Mesothelial cell of epicardium (in vitro differentiated cells): ENCODE measurements at regions not wholly inside any gene's neighbourhood (a gene's known extent, or its start where the extent isn't known, plus 50 kb on each side); places are given as distances from the start of the nearest gene placed in this dataset.

ENCODE experiments used
- DNase-seq, 2 experiments: peaks; one replicate each; pipeline ENCODE4 v3.0.0; 2021; ENCODE audit warnings: low spot score in 2 of 2; ENCODE audit not compliant: unreplicated experiment in 2 of 2
- H3K27ac Mint-ChIP-seq: 2 replicates; pipeline ENCODE4 v1.8.0; 2021; ENCODE audit warnings: mixed read lengths
- H3K27me3 Mint-ChIP-seq: 2 replicates; pipeline ENCODE4 v1.8.0; 2021; ENCODE audit warnings: low read depth, mixed read lengths
- H3K36me3 Mint-ChIP-seq: 2 replicates; pipeline ENCODE4 v1.8.0; 2021; ENCODE audit warnings: mixed read lengths
- H3K4me1 Mint-ChIP-seq: 2 replicates; pipeline ENCODE4 v1.8.0; 2021; ENCODE audit warnings: mixed read lengths
- H3K4me3 Mint-ChIP-seq: 2 replicates; pipeline ENCODE4 v1.8.0; 2021; ENCODE audit warnings: mild to moderate bottlenecking, moderate library complexity, mixed read lengths
- H3K9me3 Mint-ChIP-seq: 2 replicates; pipeline ENCODE4 v1.8.0; 2021; ENCODE audit warnings: mixed read lengths
- TF ChIP-seq, protein P1 (sequence below): fragments of 200-600 bp; sonication (generic); IDR thresholded peaks from one replicate; pipeline ENCODE4 v1.5.0; 2021; ENCODE audit warnings: antibody characterized with exemption; ENCODE audit not compliant: unreplicated experiment

DNA sequence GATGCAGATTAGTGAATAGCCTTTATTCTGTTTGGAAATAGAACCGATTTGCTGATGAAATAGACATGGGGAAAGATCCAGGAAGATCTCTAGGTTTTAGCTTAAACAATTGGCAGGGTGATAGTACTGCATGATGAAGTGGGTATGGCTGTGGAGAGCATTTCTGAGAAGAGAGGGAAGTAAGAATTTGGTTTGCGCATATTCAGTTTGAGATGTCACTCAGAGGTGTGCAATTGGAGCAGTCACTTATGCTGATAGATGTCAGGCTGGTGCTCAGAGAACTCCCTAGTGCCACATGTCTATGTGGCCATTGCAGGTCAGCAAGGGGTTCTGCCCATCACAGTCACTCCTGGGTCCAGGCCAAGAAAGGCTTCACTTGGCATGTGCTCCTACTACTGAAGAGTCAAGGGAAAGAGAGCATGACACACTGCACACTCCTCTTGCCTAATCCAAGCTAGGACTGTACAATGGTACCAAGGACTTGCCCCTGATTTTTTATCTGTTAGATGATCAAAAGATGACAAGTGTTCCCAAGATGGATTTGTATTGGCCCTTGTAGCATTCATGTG is 57.2 kb upstream of the ST8SIA2 start:
- DNase-seq: no peak
- H3K36me3 Mint-ChIP-seq: no peaks in the 10 kb centered on the region
- H3K27me3 Mint-ChIP-seq: peaks cover 35% of the 10 kb centered on the region
- H3K4me3 Mint-ChIP-seq: no peak overlapping the region
- peaks cover 12% of the 10 kb centered on the region for H3K9me3 Mint-ChIP-seq
- H3K4me1 Mint-ChIP-seq: no peaks in the 10 kb centered on the region
- TF ChIP-seq, protein P1, sequence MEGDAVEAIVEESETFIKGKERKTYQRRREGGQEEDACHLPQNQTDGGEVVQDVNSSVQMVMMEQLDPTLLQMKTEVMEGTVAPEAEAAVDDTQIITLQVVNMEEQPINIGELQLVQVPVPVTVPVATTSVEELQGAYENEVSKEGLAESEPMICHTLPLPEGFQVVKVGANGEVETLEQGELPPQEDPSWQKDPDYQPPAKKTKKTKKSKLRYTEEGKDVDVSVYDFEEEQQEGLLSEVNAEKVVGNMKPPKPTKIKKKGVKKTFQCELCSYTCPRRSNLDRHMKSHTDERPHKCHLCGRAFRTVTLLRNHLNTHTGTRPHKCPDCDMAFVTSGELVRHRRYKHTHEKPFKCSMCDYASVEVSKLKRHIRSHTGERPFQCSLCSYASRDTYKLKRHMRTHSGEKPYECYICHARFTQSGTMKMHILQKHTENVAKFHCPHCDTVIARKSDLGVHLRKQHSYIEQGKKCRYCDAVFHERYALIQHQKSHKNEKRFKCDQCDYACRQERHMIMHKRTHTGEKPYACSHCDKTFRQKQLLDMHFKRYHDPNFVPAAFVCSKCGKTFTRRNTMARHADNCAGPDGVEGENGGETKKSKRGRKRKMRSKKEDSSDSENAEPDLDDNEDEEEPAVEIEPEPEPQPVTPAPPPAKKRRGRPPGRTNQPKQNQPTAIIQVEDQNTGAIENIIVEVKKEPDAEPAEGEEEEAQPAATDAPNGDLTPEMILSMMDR: no peak
- no peak overlapping the region for H3K27ac Mint-ChIP-seq

DNA sequence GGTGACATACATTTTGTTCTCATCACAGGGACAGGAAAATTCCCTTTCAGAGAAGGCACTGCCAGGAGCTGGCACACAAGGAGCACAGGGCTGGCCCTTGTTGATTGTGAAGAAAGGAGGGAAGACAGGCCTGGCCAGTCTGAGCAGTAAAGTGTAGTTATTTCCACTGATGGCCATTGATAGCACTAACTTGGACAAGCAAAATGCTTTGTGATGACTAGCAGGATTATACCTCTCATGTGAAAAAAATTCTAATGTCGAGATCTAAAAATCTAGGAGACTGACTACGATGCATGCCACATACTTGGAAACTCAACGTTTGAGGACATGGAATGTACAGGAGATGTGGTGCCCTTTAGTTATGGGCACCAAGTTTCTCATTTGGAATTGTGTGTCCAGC is 54.3 kb upstream of the ST8SIA2 start:
- H3K4me1 Mint-ChIP-seq: no peaks in the 10 kb centered on the region
- H3K27me3 Mint-ChIP-seq: peaks cover 63% of the 10 kb centered on the region
- no peak for DNase-seq
- H3K4me3 Mint-ChIP-seq: no peak overlapping the region
- H3K27ac Mint-ChIP-seq: no peak overlapping the region
- TF ChIP-seq, protein P1: no peak
- no peaks in the 10 kb centered on the region for H3K36me3 Mint-ChIP-seq
- H3K9me3 Mint-ChIP-seq: no peaks in the 10 kb centered on the region
